ENCODE measurements at regions not wholly inside any gene's neighbourhood (a gene's known extent, or its start where the extent isn't known, plus 50 kb on each side); places are given as distances from the start of the nearest gene placed in this dataset.

GRCh38 chr5:2920312-2920711, 168.8 kb upstream of the IRX2 start:
- TF ChIP-seq CTCF (IDR thresholded peaks at IDR 0.05) (no peak), ZFX (IDR thresholded peaks at IDR 0.05; ENCODE audit: borderline replicate concordance) (no peak)
